NCI-H146 treated with DMSO at 0.1 percent for 48 hours (cell line): ENCODE measurements at regions not wholly inside any gene's neighbourhood (a gene's known extent, or its start where the extent isn't known, plus 50 kb on each side); places are given as distances from the start of the nearest gene placed in this dataset.

ENCODE experiments used
- DNase-seq: peaks from one replicate; lab custom pipeline; 2025; ENCODE audit not compliant: unreplicated experiment; lab: John Stamatoyannopoulos, UW

- no peak for DNase-seq
These were observed 622.6 kb downstream of the ADGRL2 start for GRCh38 chr1:82423174-82423815.

- no peak for DNase-seq
These were observed 621.0 kb downstream of the ADGRL2 start for GRCh38 chr1:82421782-82422181.

GRCh38 chr1:82420584-82420983, 619.9 kb downstream of the ADGRL2 start:
- no peak for DNase-seq

- DNase-seq: no peak
These were observed 610.9 kb downstream of the ADGRL2 start for GRCh38 chr1:82411605-82412004.

- DNase-seq: no peak
These were observed 604.6 kb downstream of the ADGRL2 start for GRCh38 chr1:82405333-82405732.

GRCh38 chr1:82401116-82401515, 600.4 kb downstream of the ADGRL2 start:
- no peak for DNase-seq

- no peak for DNase-seq
These were observed 599.8 kb downstream of the ADGRL2 start for GRCh38 chr1:82400521-82400920.

- no peak for DNase-seq
These were observed 598.4 kb downstream of the ADGRL2 start for GRCh38 chr1:82399093-82399492.

- no peak for DNase-seq
These were observed 597.6 kb downstream of the ADGRL2 start for GRCh38 chr1:82398357-82398756.

GRCh38 chr1:82395440-82395839, 594.7 kb downstream of the ADGRL2 start:
- DNase-seq: no peak

- DNase-seq: no peak
These were observed 592.2 kb downstream of the ADGRL2 start for GRCh38 chr1:82392946-82393345.

GRCh38 chr1:82392513-82392912, 591.8 kb downstream of the ADGRL2 start:
- DNase-seq: no peak

GRCh38 chr1:82391712-82392111, 591.0 kb downstream of the ADGRL2 start:
- DNase-seq: no peak

- DNase-seq: no peak
These were observed 589.9 kb downstream of the ADGRL2 start for GRCh38 chr1:82390627-82391026.

- DNase-seq: no peak
These were observed 587.9 kb downstream of the ADGRL2 start for GRCh38 chr1:82388679-82389078.

GRCh38 chr1:82387012-82387366, 586.3 kb downstream of the ADGRL2 start:
- DNase-seq: no peak

- DNase-seq: no peak
These were observed 585.8 kb downstream of the ADGRL2 start for GRCh38 chr1:82386365-82387011.

DNA sequence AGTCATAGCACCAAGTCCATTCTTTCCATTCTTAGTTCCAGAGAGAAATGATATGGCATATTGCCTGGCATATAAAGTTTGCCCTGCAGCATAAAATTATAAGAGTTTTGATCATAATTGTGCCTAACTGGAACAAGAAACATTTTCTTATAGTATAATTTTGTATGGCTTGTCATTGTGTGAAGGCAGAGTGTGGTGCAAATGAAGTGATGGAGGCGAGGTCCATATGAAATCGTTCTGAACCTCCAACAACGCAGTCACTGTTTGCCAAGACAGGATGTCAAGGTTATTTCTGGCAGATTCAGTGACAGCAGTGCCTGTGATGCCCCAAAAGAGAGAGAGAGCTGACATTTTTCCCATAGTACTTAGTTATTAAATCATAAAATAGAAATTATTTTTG, 584.0 kb downstream of the ADGRL2 start:
- DNase-seq: no peak

DNA sequence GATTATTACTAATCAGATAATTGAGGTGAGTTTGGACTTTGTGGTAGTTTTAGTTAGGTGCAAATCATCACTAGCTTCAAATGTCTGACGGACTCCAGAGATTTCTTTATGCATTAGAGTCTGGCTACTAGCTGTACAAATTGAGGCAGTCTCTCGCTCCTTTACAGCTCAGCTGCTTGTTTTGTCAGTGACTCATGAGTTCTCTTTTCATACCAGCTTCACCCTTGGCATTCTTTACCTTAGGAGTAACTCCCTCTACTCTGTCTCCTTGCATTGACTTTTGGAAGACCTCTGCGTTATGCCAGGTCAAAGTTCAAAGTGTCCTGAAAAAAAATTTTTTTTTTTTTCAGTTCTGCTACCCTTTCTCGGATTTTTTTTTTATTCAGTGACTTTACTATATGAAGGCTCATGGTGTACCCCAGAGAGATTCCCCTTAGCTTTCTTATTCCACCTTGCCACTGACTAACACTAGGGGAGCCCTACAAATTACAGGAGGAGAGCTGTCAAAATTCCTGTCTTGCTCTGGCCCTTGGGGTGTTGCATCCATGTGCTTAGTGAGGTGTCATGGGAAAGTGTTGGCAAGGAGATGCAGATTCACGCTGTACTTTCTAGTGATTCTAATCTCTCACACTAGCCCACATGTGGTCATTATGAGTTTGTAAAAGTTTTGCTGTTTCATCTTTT, 576.6 kb downstream of the ADGRL2 start:
- DNase-seq: no peak

DNA sequence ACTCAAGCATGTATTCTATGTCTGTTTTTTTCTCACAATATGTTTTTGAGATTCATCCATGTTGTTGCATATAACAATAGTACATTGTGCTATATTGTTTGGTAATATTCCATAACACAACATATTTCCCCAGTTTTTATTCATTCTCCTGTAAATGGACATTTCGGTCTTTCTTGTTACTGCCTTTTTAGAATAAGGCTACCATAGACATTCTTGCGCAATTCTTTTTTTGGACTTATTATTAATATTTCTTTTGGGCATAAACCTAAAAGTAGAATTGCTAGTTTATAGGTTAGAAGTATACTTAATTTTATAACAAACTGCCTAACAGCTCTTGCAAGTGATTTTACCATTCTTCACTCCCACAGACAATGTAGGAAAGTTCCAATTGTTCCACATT, 573.0 kb downstream of the ADGRL2 start:
- DNase-seq: no peak

DNA sequence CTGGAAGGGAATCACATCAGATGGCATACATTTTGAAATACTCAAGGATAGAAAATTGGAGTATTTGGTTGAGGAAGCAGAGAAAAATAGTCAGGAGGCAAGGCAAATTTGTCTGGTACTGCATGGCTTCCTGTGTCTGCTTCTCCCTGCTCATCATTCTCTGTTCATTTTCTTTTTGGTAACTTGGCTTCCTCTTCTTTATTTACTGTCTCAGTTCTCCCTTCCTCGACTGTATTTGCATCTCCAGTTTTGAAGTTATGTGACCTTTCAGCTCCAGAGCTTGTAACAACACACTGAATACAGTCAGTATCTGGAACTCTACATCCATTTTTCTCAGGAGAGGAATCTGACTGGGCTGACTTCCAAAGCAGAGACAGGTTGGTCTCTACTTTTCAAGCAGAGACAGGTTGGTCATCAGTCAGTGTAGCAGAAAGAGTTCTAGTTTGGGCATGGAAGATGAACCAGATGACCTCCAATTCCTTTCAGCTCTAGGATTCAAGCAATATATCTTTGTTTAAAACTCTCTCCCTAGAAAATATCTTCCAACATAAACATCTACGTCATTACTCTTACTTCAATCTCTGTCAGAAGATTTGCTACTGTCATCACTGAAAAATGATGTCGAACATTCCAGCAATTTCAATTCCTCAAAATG, 571.2 kb downstream of the ADGRL2 start:
- DNase-seq: no peak

DNA sequence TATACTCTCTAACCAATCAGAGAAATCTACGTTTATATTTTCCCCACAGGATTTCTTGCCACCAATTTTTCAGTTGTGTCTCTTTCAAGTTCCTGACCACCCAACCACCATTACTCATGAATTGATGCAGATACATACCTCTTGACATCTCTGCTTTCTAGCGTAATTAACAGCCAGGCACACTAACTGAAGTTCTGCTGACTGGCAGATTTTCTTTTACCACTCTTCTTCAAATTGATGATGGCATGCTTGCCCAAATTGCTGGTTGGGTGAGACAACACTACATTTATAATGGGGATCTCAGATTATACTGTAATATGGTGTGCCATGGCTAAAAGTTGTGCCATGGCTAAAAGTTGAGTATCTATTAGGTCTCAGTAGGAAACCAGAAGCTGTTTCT, 566.7 kb downstream of the ADGRL2 start:
- no peak for DNase-seq
